Renal cortical epithelial cell (primary cell): ENCODE measurements at regions not wholly inside any gene's neighbourhood (a gene's known extent, or its start where the extent isn't known, plus 50 kb on each side); places are given as distances from the start of the nearest gene placed in this dataset.
"Not testable (repeated sequence)": the region's sequence is repeated elsewhere in the genome, so short reads cannot be mapped to it uniquely, and the experiment has no call there.

Experiments
- DNase-seq: peaks from one replicate; pipeline ENCODE4 v3.0.0-alpha.2; 2011; ENCODE audit warnings: low read depth

- no peak for DNase-seq
Observed at GRCh38 chr6:168193816-168194721, 115.1 kb upstream of the FRMD1 start.

GRCh38 chr6:168192901-168193815, 114.1 kb upstream of the FRMD1 start:
- no peak for DNase-seq

- DNase-seq = no peak
Observed at GRCh38 chr6:168192195-168192900, 113.3 kb upstream of the FRMD1 start.

- DNase-seq = no peak
Observed at GRCh38 chr6:168190646-168191443, 111.8 kb upstream of the FRMD1 start.

- DNase-seq = no peak
Observed at GRCh38 chr6:168190014-168190405, 111.0 kb upstream of the FRMD1 start.

GRCh38 chr6:168189200-168190013, 110.4 kb upstream of the FRMD1 start:
- no peak for DNase-seq

- DNase-seq = no peak
Observed at GRCh38 chr6:168188369-168189199, 109.6 kb upstream of the FRMD1 start.

GRCh38 chr6:168186438-168186837, 107.4 kb upstream of the FRMD1 start:
- no peak for DNase-seq

GRCh38 chr6:168186018-168186417, 107.0 kb upstream of the FRMD1 start:
- DNase-seq = not testable (repeated sequence)

GRCh38 chr6:168184701-168185100, 105.7 kb upstream of the FRMD1 start:
- DNase-seq = no peak

- no peak for DNase-seq
Observed at GRCh38 chr6:168183613-168183970, 104.6 kb upstream of the FRMD1 start.

- no peak for DNase-seq
Observed at GRCh38 chr6:168182908-168183612, 104.0 kb upstream of the FRMD1 start.

GRCh38 chr6:168182366-168182765, 103.4 kb upstream of the FRMD1 start:
- no peak for DNase-seq

GRCh38 chr6:168181876-168182275, 102.9 kb upstream of the FRMD1 start:
- no peak for DNase-seq

- no peak for DNase-seq
Observed at GRCh38 chr6:168181316-168181715, 102.3 kb upstream of the FRMD1 start.

GRCh38 chr6:168180548-168181011, 101.6 kb upstream of the FRMD1 start:
- DNase-seq = peak; percentile 11

- no peak for DNase-seq
Observed at GRCh38 chr6:168179702-168180382, 100.8 kb upstream of the FRMD1 start.

GRCh38 chr6:168179133-168179532, 100.1 kb upstream of the FRMD1 start:
- DNase-seq = no peak
